HG02852 (cell line): ENCODE measurements at regions not wholly inside any gene's neighbourhood (a gene's known extent, or its start where the extent isn't known, plus 50 kb on each side); places are given as distances from the start of the nearest gene placed in this dataset.

Experiments used
- ATAC-seq: cut with Tn5 transposase; IDR thresholded peaks from one replicate; pipeline ENCODE4 v1.9.1; 2021; ENCODE audit warnings: mild to moderate bottlenecking, moderate library complexity; ENCODE audit not compliant: unreplicated experiment

DNA sequence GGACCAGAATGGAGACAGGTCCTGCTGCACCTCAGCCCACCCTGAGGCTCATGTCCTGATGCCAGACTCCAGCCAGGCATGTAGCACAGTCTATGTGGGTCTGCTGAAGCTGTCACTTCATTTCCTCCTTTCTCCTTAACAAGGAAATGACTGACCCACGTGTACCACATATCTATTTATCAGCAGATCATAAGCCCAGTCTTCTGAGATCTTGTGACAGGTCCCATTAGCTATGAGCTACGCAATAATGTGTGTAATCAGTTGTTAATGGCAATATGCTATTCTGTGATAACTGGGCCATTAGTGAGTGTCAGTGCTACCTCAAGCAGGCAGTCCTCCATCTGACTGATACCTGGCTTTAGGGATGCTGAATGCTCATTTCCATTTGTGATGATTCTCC lies 615.3 kb downstream of the BCL11A start:
- no peak for ATAC-seq

DNA sequence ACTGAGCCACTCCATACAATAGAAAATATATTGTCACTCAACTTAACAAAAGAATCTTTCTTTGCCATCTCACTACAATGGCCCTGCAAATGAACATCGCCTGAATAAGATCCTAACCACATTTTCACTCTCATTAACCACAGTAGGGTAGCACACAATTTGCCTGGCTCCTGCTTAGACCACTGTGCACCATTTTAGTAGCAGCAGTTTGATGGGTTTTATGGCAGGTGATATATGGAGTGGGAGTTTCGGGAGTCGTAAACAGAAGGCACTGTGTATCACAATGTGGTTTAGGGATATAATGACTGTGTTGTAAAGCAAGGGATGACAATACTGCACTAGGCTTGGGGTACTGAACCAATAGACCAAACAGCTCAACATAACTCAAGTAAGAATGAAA lies 617.4 kb downstream of the BCL11A start:
- ATAC-seq, result no peak

DNA sequence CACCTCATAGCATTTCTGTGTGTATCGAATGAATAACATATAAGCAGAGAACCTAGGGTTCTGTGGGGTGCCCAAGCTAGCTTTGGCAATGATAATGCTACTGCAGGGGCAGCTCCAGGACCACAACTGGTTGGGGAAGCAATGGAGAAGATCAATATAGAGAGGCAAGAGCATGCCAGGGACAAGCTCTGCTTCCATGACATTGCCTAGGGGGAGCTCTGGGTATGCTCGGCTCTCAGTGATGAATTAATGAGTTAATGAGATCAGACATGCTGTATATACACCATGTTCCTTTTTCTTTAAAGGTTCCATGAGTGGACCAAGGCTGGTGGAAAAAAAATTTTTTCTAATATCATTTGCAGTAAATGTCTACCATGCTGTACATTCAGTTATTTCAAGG lies 618.4 kb downstream of the BCL11A start:
- ATAC-seq, result no peak

DNA sequence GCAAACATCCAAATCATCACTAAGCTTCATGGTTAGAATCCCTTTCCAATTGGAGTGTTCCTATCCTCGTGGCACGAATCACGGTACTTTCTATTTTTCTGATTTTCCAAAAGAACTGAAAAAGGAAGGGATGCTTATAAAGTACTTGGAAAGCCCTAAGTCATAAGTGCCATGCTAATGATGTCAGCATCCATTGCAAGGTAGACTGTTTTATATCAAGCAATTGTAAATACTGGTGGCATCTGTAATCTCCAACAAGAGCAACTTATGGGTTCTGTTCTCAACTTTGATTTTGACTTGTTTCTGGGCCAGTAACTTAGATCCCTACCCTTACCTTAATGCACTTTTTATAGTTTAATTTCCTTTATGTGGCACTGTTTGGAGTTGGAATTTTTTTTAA lies 619.5 kb downstream of the BCL11A start:
- ATAC-seq, result no peak

DNA sequence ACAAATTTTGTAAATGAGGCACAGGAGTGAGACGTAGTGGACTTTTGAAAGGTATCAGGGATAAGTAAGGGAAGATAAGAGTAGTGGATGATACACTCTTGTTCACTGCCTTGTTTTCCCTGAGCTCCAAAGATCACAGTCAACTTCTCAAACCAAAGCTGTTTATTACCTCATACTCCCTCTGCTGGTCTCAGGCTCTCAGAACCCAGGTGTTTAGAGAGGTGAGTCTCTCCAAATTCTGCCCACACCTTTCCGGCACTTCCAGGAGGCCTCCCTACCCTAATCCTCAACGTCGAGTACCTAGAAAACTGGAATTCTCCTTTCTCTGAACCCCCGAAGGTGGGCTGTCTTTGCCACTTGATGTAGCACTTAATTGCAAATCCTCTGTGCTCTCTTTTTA lies 621.1 kb downstream of the BCL11A start:
- no peak for ATAC-seq

DNA sequence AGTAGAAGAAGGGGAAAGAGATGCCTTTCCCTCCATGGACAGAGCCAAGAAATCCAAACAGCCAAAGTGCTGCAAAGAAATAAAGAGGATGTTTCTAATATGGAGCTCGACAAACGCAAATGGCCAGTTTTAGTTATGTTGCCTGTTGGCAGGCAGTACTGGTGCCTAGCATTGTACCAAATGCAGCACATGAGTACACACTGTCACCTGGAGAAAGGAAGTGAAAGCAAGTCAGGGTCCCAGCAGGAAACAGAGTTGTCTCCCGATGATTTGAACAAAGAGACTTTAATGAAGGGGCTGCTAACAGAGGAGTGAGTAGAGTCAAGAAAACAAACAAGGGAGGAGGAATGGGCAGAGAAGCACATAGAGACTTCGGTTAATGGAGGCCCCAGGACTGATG lies 623.0 kb downstream of the BCL11A start:
- no peak for ATAC-seq

DNA sequence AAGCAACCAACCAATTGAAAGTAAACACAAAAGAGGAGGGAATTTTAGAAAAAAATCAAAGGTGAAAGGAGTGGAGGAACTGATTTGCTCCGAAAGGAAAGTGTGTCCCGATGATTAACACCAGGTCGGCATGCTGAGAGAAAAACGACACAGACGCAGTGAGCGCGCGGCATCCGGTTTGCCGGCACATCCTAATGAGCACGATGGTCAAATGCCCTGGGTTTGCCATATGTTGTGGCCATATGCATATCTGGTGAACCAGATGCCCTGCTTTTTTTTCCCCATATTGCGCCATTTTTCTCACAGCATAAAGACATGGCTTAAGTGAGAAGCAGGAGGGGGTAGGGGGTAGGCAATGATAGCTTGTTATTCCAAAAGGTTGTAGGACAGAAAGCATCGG lies 626.7 kb downstream of the BCL11A start:
- no peak for ATAC-seq

DNA sequence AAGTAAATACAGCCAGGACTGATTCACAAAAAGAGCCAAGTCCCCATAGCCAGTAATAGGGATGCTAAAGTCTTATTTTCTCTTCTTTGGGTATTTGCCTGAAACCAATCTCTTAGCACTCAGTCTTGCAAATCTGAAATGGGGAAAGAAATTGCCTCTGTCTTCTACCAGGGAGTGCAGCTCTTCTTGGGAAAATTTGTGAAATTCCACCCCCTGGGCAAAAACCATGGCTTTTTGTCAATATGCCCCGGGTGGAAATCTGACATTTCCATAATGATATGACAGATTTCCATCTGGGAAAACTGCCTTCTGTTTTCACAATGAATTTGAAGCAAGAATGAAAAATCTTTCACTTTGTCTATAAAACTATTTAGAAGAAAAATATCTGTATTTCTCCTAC lies 628.1 kb downstream of the BCL11A start:
- ATAC-seq, result no peak

DNA sequence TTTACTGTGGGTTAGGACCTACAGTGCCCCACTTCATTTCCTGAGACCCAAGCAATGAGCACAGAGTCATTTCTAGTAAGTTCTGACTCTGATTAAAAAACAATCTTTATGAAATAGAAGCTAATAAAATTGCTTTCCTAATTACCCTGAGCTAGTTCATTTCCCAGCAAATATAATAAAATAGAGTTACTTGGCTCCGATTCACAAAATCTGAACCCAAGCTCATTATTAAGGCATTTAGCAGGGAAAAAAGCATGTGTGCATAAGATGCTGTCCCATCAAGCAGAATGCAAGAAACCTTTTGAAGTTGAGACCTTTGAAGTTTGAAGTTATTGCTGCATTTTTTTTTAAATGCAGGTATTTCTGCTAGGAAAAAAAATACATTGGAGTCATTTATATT lies 629.1 kb downstream of the BCL11A start:
- no peak for ATAC-seq

DNA sequence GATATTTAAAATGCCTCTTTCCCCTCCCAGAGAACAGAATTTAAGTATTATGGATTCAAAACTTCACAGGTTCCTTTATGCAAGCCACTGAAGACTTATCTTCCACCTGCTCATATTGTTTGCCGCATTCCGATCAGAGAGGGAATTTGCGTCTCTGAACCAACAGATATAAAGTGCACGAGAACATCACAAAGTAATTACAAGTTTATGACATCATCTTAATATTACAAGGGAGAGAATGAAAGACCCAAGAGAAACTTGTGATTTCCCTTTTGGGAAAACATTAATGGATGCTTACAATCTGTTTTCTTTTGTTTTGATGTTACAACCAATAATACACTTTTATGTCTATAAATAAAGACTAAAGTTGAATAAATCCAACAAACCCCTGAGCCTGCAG lies 631.0 kb downstream of the BCL11A start:
- ATAC-seq, result no peak

DNA sequence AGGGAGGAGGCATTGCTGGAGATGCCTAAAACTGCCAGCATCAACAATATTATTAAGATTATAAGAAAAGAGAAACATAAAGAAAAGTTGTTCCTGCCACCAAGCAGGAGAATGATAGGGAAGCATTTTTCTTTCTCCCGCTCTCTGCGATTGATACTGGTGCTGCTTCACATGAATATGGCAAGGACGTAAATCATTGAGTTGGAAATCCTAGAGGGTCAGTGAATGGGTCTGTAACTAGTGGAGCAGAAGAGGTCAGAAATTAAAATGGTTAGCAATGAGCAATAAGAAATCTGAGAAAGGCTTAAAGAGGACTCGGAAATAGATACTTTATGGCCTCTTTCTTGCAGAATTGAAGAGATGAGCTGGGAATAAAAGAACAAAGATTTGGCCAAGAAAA lies 631.7 kb downstream of the BCL11A start:
- ATAC-seq, result no peak

DNA sequence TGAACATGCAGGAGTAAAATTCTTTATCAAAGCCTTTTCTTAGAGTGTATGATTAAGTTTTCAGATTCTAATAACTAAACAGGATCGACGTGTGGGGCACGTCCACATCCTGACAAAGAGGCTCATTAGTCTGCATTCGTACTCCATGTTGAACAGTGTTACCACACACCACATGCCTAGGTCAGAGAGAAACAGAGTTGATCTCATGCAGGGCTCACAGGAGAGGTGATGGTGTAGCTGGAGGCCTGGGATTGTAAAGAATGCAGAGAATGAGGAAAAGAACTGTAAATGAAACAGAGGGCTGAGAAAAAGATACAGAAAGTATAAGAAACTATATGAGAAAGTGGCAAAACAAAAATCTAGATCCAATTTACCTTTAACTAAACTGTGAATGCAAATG lies 632.5 kb downstream of the BCL11A start:
- ATAC-seq, result no peak

DNA sequence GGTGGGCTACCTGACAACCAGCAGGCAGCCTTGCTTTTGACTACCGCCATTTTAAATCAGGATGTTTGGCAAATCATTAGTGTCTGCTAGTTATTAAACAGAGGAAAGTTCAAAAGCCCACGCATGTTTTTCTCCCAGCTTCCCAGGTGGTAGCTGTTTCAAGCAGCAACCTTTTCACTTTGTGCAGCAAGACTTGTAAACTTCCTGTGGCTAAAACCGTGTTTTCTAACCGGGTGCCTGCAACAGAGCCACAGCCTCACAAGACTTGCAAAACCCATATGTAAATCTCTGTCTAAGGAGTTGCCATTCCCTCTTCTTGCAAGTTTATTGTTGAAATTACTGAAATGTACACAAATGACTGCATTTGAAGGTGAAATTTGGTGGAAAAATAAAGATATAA lies 633.1 kb downstream of the BCL11A start:
- no peak for ATAC-seq

DNA sequence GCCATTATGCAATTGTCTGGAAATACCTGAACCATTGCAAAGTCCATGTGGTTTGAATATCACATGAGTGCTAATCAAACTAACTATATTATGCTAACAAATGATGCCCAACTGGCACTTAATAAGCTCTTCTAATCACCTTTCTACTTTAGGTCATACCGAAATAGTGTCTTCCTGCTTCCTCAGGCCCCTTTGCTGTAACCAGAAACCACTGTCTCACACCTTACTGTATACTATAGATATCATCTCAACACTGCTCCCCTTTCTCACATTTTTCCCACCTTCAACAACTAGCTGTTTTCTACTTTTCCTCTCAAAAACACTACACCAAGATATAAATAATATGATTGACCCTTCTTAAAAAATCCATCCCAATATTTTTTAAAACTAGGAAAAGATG lies 633.9 kb downstream of the BCL11A start:
- no peak for ATAC-seq

DNA sequence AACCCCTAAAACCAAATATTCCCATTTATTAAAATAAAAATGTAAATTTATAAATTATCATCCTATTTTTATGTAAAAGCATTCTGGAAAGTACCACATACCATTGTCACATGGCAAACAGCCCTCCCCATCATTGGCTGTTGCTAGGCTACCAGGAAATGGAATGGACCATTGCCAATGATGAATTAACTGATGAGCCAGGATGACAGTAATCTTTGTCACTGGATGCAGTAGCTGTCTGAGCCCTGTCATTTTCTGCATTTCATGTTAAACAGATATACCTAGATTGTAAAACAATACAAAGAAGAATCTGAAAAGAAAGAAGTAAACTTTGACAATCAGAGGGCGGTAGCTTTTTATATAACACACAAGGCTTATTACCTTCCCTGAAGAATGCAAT lies 641.4 kb downstream of the BCL11A start:
- no peak for ATAC-seq

DNA sequence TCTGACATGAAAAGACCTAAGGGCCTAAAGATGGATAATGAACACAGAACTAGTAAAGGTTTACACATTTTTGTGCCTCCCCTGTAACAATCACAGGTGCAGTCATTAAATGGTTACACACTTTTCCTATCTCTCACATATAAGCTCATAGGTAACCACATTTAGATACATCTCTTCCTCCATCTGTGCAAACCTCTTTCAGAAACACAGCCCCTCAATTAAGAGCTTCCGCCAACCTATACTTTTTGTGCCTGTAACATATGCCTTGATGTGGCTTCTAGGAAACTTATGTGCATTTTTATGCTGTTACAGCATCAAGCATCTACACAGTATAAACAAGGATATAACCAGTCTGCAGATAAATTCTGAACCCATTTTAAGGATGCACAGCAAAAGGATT lies 643.3 kb downstream of the BCL11A start:
- no peak for ATAC-seq

DNA sequence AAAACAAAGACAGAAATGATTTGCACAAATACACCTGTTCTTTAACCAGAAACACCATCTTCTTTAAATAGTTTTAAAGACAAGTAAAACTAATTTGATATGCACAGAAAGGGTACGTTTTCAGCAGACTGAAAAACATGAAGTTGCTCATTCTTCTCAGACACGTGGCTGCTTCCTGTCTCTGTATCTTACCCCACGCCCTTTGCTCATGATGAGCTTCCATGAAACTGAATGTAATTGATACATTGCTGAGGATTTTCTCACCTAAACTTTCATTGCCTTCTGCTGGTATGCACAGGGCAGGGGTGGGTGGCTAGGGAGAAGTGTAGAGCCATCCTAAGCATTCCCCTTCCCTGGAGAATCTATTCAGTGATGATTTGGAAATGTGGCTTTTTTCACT lies 644.3 kb downstream of the BCL11A start:
- no peak for ATAC-seq

DNA sequence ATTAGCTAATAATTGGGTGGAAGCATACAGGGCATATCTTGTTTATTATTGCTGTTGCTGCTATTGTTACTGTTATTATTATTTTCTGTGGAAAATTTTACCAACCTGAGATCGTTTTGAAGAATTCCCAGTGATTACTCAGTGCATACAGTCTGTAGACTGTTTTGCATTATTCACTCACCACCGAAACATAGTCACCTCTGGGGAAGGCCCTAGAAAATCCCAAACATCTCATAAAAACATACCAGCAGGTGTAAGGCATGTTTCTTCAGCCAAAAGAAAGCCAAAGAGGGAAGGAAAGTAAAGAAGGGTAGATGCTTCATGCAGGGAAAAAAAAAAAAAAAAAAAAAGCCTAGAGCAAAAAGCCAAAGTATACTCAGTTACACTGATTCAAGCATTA lies 647.7 kb downstream of the BCL11A start:
- ATAC-seq, result peak; percentile 71

DNA sequence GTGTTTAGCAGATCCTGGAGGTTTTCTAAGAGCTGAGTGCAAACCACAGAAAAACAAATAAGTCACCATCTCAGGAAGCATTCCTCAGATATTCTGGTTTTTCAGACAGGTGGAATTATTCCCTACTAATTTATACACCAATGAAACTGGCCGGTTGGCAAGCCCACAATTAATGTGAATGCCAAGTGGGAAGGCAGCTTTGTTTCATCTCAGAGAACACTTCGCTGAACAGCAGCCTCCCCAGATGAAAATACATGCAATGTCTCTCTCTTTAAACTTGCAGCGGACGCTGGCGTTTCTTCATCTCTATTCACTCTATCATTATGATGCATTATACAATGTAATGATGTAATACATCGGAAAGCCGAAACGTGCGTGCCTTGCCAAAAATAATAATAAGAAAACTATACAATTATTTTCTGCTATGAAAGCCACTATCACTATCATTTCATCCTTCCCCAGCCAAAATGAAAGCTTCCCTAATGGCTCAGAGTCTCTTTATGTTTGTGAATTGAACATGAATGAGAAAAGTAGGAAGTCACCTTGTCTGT lies 649.4 kb downstream of the BCL11A start:
- no peak for ATAC-seq

DNA sequence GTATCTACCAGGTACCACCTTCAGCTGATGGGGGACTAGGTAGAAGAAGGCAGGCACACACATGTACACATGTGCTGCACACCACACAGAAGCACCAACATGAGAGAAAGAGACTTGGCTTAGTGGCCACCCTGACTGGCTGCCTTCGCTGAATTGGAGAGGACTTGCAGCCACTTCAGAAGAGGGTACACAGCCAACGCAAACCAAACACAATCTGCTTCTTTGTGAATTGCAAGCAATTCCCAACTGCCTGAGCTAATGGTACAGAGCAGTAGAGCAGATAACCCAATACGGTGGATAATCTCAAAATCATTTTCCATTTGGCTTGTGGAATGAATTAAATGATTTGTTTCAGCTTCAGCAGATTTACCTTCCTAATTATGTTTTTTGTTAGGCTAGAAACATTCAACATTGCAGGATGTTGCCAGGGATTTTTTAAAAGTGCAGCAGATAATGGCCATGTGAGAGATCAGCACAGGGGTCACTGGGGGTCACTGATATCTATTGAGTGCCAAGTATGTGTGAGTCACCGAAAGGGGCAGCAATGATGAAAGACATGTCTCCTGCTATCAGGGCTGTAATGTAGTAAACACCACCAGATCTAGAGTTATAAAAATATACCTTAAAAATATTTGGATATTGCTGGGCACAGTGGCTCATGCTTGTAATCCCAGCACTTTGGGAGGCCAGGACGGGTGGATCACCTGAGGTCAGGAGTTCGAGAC lies 652.6 kb downstream of the BCL11A start:
- ATAC-seq, result no peak

DNA sequence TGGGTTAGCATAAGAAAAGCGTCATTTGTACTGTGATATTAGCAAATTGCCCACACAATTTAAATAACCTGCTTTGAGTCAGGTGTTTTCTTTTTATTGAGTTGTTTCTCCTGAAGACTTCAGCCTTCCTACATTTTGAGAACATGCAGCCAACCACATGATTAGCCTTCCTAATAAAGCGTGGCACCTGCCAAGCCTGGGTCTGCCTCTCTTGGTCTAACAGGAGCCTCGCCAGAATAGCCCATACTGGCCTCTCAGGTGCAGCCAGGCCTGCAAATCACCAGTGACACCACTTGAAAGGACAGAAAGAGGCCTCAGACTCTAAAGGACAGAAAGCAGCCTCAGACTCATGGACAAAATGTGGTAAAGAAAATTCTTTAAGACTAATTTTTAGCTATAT lies 653.8 kb downstream of the BCL11A start:
- ATAC-seq, result no peak

DNA sequence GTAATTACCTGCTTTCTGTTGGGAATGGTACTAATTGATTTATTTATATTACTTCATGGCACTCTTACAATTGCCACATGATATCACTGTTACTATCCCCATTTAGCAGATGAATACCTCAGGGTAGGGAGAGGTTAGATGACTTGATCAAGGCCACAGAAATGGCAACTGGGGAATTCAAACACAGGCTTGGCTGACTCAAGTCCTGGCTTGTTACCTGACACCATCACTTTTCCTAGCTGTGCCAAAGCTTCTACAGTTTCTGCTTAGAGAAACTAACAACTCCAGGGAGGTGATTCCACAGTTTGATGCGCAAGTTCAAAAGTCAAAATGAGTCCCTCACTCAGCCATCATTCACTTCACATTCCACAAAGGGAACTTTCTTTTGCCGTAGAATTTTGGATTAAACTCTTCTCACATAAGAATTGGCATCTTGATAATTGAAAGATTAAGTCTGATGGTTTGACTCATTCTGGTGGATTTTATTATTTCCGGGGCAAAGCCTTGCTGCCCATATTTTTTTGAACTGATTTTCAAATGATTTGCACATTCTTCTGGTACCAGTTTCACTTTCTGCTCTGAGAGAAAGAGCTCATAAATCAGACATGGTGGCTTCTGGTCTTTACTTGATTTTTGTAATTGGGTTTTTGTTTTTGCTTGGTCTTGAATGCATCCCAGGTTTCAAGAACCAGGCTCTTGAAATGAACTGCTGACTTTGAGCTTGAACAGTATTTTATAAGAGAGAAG lies 656.8 kb downstream of the BCL11A start:
- ATAC-seq, result no peak
